CD14-positive monocyte (primary cell): ENCODE measurements at regions not wholly inside any gene's neighbourhood (a gene's known extent, or its start where the extent isn't known, plus 50 kb on each side); places are given as distances from the start of the nearest gene placed in this dataset.

Experiments
- DNase-seq, 3 donors: peaks; one replicate each; pipeline ENCODE4 v3.0.0-alpha.2; 2011 to 2022
- H2AFZ ChIP-seq: 2 replicates; pipeline ENCODE4 v1.6.0; 2012; ENCODE audit warnings: mild to moderate bottlenecking, low read depth, low read length, inconsistent platforms; ENCODE audit not compliant: insufficient read depth, poor library complexity, severe bottlenecking
- H3K27ac ChIP-seq, 2 donors: 1 replicate in 1 of 2; 2 replicates in 1 of 2; pipeline ENCODE4 v1.5.1; 2012 to 2013; ENCODE audit warnings: low read length in 2 of 2, control low read depth in 1 of 2, inconsistent platforms in 1 of 2, low read depth in 1 of 2, mild to moderate bottlenecking in 1 of 2
- H3K27me3 ChIP-seq, 2 donors: one replicate each; pipeline versions ENCODE4 v1.6.0 to v1.6.1; 2011 to 2013; ENCODE audit warnings: low read length in 2 of 2; ENCODE audit not compliant: control insufficient read depth in 2 of 2, insufficient read depth in 2 of 2
- H3K36me3 ChIP-seq, 2 donors: replicated peaks in 1 of 2; 1 replicate in 1 of 2; 2 replicates in 1 of 2; pipeline versions ENCODE4 v1.5.1 to v1.6.1; 2012 to 2013; ENCODE audit warnings: low read length in 2 of 2, control low read depth in 1 of 2, inconsistent platforms in 1 of 2, mild to moderate bottlenecking in 1 of 2; ENCODE audit not compliant: insufficient read depth in 2 of 2, control insufficient read depth in 1 of 2
- H3K4me1 ChIP-seq, 2 donors: 1 replicate in 1 of 2; 2 replicates in 1 of 2; pipeline versions ENCODE4 v1.5.1 to v1.6.1; 2012 to 2013; ENCODE audit warnings: low read length in 2 of 2, control low read depth in 1 of 2, inconsistent platforms in 1 of 2, mild to moderate bottlenecking in 1 of 2, moderate library complexity in 1 of 2; ENCODE audit not compliant: insufficient read depth in 2 of 2, control insufficient read depth in 1 of 2
- H3K4me2 ChIP-seq: replicated peaks from 2 replicates; pipeline ENCODE3; 2012; ENCODE audit warnings: low read length, moderate library complexity, mild to moderate bottlenecking; ENCODE audit not compliant: poor library complexity, severe bottlenecking; ENCODE audit errors: extremely low read depth
- H3K4me3 ChIP-seq, 3 experiments: fragments of 200-600 bp in 1 of 3; sonication (generic) in 1 of 3; replicated peaks in 1 of 3; 1 replicate in 2 of 3; 2 replicates in 1 of 3; pipeline ENCODE4 v1.5.1; 2011 to 2013; ENCODE audit warnings: low read length in 3 of 3, mild to moderate bottlenecking in 3 of 3, control low read depth in 2 of 3, low read depth in 2 of 3, inconsistent platforms in 1 of 3, moderate library complexity in 1 of 3
- H3K79me2 ChIP-seq: 2 replicates; pipeline ENCODE4 v1.6.0; 2012; ENCODE audit warnings: mild to moderate bottlenecking, control low read depth, inconsistent platforms, low read length, moderate library complexity; ENCODE audit not compliant: insufficient read depth
- H3K9ac ChIP-seq: 2 replicates; pipeline ENCODE4 v1.6.0; 2017; ENCODE audit warnings: low read length, mild to moderate bottlenecking; ENCODE audit not compliant: insufficient read depth, poor library complexity, severe bottlenecking
- H3K9me3 ChIP-seq, 2 donors: replicated peaks in 1 of 2; 1 replicate in 1 of 2; 2 replicates in 1 of 2; pipeline versions ENCODE4 v1.5.1 to v1.6.1; 2012 to 2013; ENCODE audit warnings: low read length in 2 of 2, control low read depth in 1 of 2; ENCODE audit not compliant: control insufficient read depth in 1 of 2, insufficient read depth in 1 of 2
- H4K20me1 ChIP-seq: 2 replicates; pipeline ENCODE4 v1.6.0; 2012; ENCODE audit warnings: mild to moderate bottlenecking, low read length, control low read depth, moderate library complexity; ENCODE audit not compliant: insufficient read depth
- H3K27ac Mint-ChIP-seq, 7 donors: one replicate each; pipeline ENCODE4 v1.8.0; 2020; ENCODE audit warnings: mild to moderate bottlenecking in 7 of 7, mixed read lengths in 7 of 7, moderate library complexity in 6 of 7, inconsistent platforms in 2 of 7
- H3K27me3 Mint-ChIP-seq, 3 donors: one replicate each; pipeline ENCODE4 v1.8.0; 2021 to 2022; ENCODE audit warnings: low read depth in 3 of 3, mild to moderate bottlenecking in 3 of 3, mixed read lengths in 3 of 3, moderate library complexity in 3 of 3, inconsistent platforms in 1 of 3
- H3K36me3 Mint-ChIP-seq, 2 donors: one replicate each; pipeline ENCODE4 v1.8.0; 2020; ENCODE audit warnings: mixed read lengths in 2 of 2, inconsistent platforms in 1 of 2, mild to moderate bottlenecking in 1 of 2
- H3K4me1 Mint-ChIP-seq: one replicate; pipeline ENCODE4 v1.8.0; 2020; ENCODE audit warnings: mild to moderate bottlenecking, mixed read lengths
- H3K4me3 Mint-ChIP-seq, 2 donors: one replicate each; pipeline ENCODE4 v1.8.0; 2020; ENCODE audit warnings: mild to moderate bottlenecking in 2 of 2, mixed read lengths in 2 of 2, moderate library complexity in 1 of 2
- H3K9me3 Mint-ChIP-seq, 7 donors: one replicate each; pipeline ENCODE4 v1.8.0; 2020 to 2022; ENCODE audit warnings: mixed read lengths in 7 of 7, mild to moderate bottlenecking in 6 of 7, moderate library complexity in 6 of 7, inconsistent platforms in 2 of 7
- CTCF ChIP-seq: fragments of 200-600 bp; IDR thresholded peaks from one replicate; pipeline ENCODE4 v1.8.0; 2022; ENCODE audit warnings: antibody characterized with exemption, mild to moderate bottlenecking
- WGBS: methylation state at CpG from one replicate; pipeline ENCODE4 v1.1.5; 2013; ENCODE audit warnings: missing lambda C conversion rate; ENCODE audit not compliant: insufficient coverage; 5-methylcytosine and 5-hydroxymethylcytosine counted together
- intact Hi-C, 2 donors: fragments of 100-400 bp; cut with micrococcal nuclease; formaldehyde crosslinking; loops; one replicate each; pipeline versions ENCODE4 v1.15.0 to v1.15.1; 2023

GRCh38 chr9:109894473-109894872 lies 114.5 kb downstream of the PALM2AKAP2 start:
- intact Hi-C loops = no loop called here
- no peaks in the 10 kb centered on the region for H3K79me2 ChIP-seq
- no peak overlapping the region for H3K9ac ChIP-seq
- H4K20me1 ChIP-seq = no peaks in the 10 kb centered on the region
- H3K36me3 ChIP-seq = no peaks in the 10 kb centered on the region
- H3K27me3 Mint-ChIP-seq = peaks cover under 1 to 6% (median 4%) of the 10 kb centered on the region in 3 donors
- TF ChIP-seq CTCF = no peak
- H3K27ac ChIP-seq = no peak overlapping the region
- peaks cover 0 to 7% (median 0%) of the 10 kb centered on the region in 7 donors for H3K9me3 Mint-ChIP-seq
- no peak overlapping the region for H3K4me3 ChIP-seq
- H3K27ac Mint-ChIP-seq = no peak overlapping the region
- no peak overlapping the region for H3K4me3 Mint-ChIP-seq
- no peaks in the 10 kb centered on the region for H3K27me3 ChIP-seq
- WGBS = 96% methylated on average over 3 of the region's 6 CpGs
- H2AFZ ChIP-seq = no peak overlapping the region
- H3K4me1 ChIP-seq = no peaks in the 10 kb centered on the region
- no peaks in the 10 kb centered on the region for H3K9me3 ChIP-seq
- H3K36me3 Mint-ChIP-seq = no peaks in the 10 kb centered on the region
- H3K4me1 Mint-ChIP-seq = peaks cover 6% of the 10 kb centered on the region
- no peak overlapping the region for H3K4me2 ChIP-seq
- no peak for DNase-seq

- Histone ChIP-seq H3K9ac (no peak overlapping the region), H3K4me3 (no peak overlapping the region), H4K20me1 (no peaks in the 10 kb centered on the region), H2AFZ (no peak overlapping the region), H3K9me3 (no peaks in the 10 kb centered on the region), H3K27ac (no peak overlapping the region), H3K4me2 (no peak overlapping the region), H3K79me2 (no peaks in the 10 kb centered on the region), H3K27me3 (no peaks in the 10 kb centered on the region), H3K4me1 (no peaks in the 10 kb centered on the region), H3K36me3 (no peaks in the 10 kb centered on the region)
- Mint-ChIP-seq H3K4me3 (no peak overlapping the region), H3K9me3 (peaks cover 0 to 7% (median 0%) of the 10 kb centered on the region in 7 donors), H3K4me1 (peaks cover 6% of the 10 kb centered on the region), H3K27ac (no peak overlapping the region), H3K36me3 (no peaks in the 10 kb centered on the region), H3K27me3 (peaks cover 1 to 6% (median 4%) of the 10 kb centered on the region in 3 donors)
- no peak for TF ChIP-seq CTCF
- DNase-seq = no peak
- 40% methylated on average over 5 of the region's 6 CpGs for WGBS
- intact Hi-C loops = no loop called here
These were observed 115.1 kb downstream of the PALM2AKAP2 start for GRCh38 chr9:109894921-109895758.
